ENCODE measurements at regions not wholly inside any gene's neighbourhood (a gene's known extent, or its start where the extent isn't known, plus 50 kb on each side); places are given as distances from the start of the nearest gene placed in this dataset.
"Not testable (repeated sequence)": the region's sequence is repeated elsewhere in the genome, so short reads cannot be mapped to it uniquely, and the experiment has no call there.

- no peak overlapping the region for H3K4me3 ChIP-seq (ENCODE audit: low read length)
Observed at GRCh38 chrX:1883772-1884171, 268.9 kb downstream of the ASMT start.

GRCh38 chrX:1884446-1884845 is 269.6 kb downstream of the ASMT start:
- no peak for TF ChIP-seq CTCF (conservative IDR thresholded peaks at IDR 0.05; ENCODE audit: low read length)
- no peak overlapping the region for H3K4me3 ChIP-seq (ENCODE audit: low read length)
- no peak for DNase-seq (ENCODE audit: low read depth)

More at GRCh38 chrX:1883772-1884171, 268.9 kb downstream of the ASMT start:
- no peak for TF ChIP-seq CTCF (conservative IDR thresholded peaks at IDR 0.05; ENCODE audit: low read length)
- peak; percentile 55 for DNase-seq (ENCODE audit: low read depth)

GRCh38 chrX:1885116-1885515 is 270.3 kb downstream of the ASMT start:
- H3K4me3 ChIP-seq (ENCODE audit: low read length) = no peak overlapping the region
- no peak for DNase-seq (ENCODE audit: low read depth)
- no peak for TF ChIP-seq CTCF (conservative IDR thresholded peaks at IDR 0.05; ENCODE audit: low read length)

- DNase-seq (ENCODE audit: low read depth); H3K4me3 ChIP-seq (ENCODE audit: low read length): not testable (repeated sequence)
Observed at GRCh38 chrX:1888305-1888704, 273.4 kb downstream of the ASMT start.

DNA sequence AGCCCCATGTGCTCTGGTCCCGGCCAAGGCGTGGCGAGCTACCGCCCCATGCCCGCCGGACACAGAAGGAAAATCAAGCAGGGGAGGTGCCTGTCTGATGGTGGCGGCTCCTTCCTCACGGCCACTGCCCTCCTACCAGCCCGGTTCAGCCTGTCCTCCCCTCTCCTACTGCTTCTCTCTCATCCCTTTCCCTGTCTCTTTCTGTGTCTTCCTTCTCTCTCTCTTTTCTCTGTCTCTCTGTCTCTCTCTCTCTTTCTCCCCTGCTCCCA is 279.1 kb downstream of the ASMT start:
- H3K4me3 ChIP-seq (ENCODE audit: low read length) = no peak overlapping the region
- TF ChIP-seq CTCF (conservative IDR thresholded peaks at IDR 0.05; ENCODE audit: low read length) = no peak
- no peak for DNase-seq (ENCODE audit: low read depth)

- TF ChIP-seq CTCF (conservative IDR thresholded peaks at IDR 0.05; ENCODE audit: low read length) = no peak
- DNase-seq (ENCODE audit: low read depth) = no peak
- no peak overlapping the region for H3K4me3 ChIP-seq (ENCODE audit: low read length)
Observed at GRCh38 chrX:1894740-1895139, 279.9 kb downstream of the ASMT start.

DNA sequence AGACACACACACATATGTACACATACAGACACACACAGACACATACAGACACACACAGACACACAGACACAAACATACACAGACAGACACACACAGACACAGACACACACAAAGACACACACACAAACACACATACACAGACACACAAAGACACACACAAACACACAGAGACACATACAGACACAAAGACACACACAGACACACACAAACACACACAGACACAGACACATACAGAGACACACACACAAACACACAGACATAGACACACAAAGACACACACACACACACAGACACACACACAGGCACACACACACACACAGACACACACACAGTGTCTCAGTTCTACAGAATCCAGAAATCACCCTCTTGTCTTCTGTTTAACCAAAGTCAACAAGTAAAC is 280.7 kb downstream of the ASMT start:
- no peak for TF ChIP-seq CTCF (conservative IDR thresholded peaks at IDR 0.05; ENCODE audit: low read length)
- no peak for DNase-seq (ENCODE audit: low read depth)

GRCh38 chrX:1899841-1900240 is 285.0 kb downstream of the ASMT start:
- no peak for DNase-seq (ENCODE audit: low read depth)
- no peak overlapping the region for H3K4me3 ChIP-seq (ENCODE audit: low read length)
- no peak for TF ChIP-seq CTCF (conservative IDR thresholded peaks at IDR 0.05; ENCODE audit: low read length)

More for the DNA sequence above, 280.7 kb downstream of the ASMT start:
- no peak overlapping the region for H3K4me3 ChIP-seq (ENCODE audit: low read length)

All from AG10803 (cell line).